Heart left ventricle (tissue), 16 donors: ENCODE measurements at regions not wholly inside any gene's neighbourhood (a gene's known extent, or its start where the extent isn't known, plus 50 kb on each side); places are given as distances from the start of the nearest gene placed in this dataset.

Experiments used
- ATAC-seq, 4 donors: fragments of 200-7000 bp; cut with Tn5 transposase; one replicate each; pipeline ENCODE4 v1.9.1; 2020 to 2022; ENCODE audit warnings: moderate library complexity in 4 of 4, mild to moderate bottlenecking in 3 of 4, moderate number of reproducible peaks in 1 of 4
- DNase-seq, 5 donors: peaks; one replicate each; pipeline ENCODE4 v3.0.0-alpha.2; 2020
- H3K27ac ChIP-seq, 12 donors: fragments of 200-600 bp; sonication (generic) in 4 of 12; one replicate each; pipeline versions ENCODE4 v1.5.0 to v1.8.0; 2016 to 2022; ENCODE audit warnings: mild to moderate bottlenecking in 2 of 12
- H3K27me3 ChIP-seq, 9 donors: fragments of 200-600 bp; sonication (generic) in 2 of 9; one replicate each; pipeline versions ENCODE4 v1.5.1 to v1.8.0; 2016 to 2022; ENCODE audit warnings: mild to moderate bottlenecking in 3 of 9
- H3K36me3 ChIP-seq, 9 donors: fragments of 200-600 bp; sonication (generic) in 2 of 9; one replicate each; pipeline versions ENCODE4 v1.5.0 to v1.8.0; 2018 to 2022; ENCODE audit warnings: mild to moderate bottlenecking in 2 of 9
- H3K4me1 ChIP-seq, 12 donors: fragments of 200-600 bp; sonication (generic) in 4 of 12; one replicate each; pipeline versions ENCODE4 v1.5.0 to v1.8.0; 2016 to 2022; ENCODE audit warnings: mild to moderate bottlenecking in 3 of 12
- H3K4me3 ChIP-seq, 12 donors: fragments of 200-600 bp; sonication (generic) in 4 of 12; one replicate each; pipeline versions ENCODE4 v1.5.0 to v1.8.0; 2017 to 2022; ENCODE audit warnings: mild to moderate bottlenecking in 9 of 12, moderate library complexity in 4 of 12
- H3K9me3 ChIP-seq, 12 donors: fragments of 200-600 bp; sonication (generic) in 4 of 12; one replicate each; pipeline versions ENCODE4 v1.5.0 to v1.8.0; 2016 to 2022; ENCODE audit warnings: mild to moderate bottlenecking in 1 of 12
- CTCF ChIP-seq, 12 donors: fragments of 200-600 bp; sonication (generic) in 4 of 12; IDR thresholded peaks; one replicate each; pipeline versions ENCODE4 v1.5.0 to v1.8.0; 2018 to 2022; ENCODE audit warnings: antibody characterized with exemption in 12 of 12, mild to moderate bottlenecking in 5 of 12
- POLR2A ChIP-seq, 2 donors: fragments of 450-650 bp; IDR thresholded peaks; one replicate each; pipeline ENCODE4 v1.6.1; 2017; ENCODE audit warnings: antibody characterized with exemption in 2 of 2, mild to moderate bottlenecking in 2 of 2, moderate library complexity in 2 of 2
- WGBS, 4 donors: extraction: QIAGEN DNeasy Blood & Tissue Kit in 2 of 4; methylation state at CpG; one replicate each; pipeline versions ENCODE4 v1.1.5 to v1.1.7; 2013 to 2018; 5-methylcytosine and 5-hydroxymethylcytosine counted together
- intact Hi-C, 10 donors: fragments of 100-400 bp; cut with DNase I; formaldehyde crosslinking; loops; one replicate each; pipeline versions ENCODE4 v1.11.1 to v1.14.2; 2022
- donor health status: ischemic (EF 13 %, LVEDD 7.1; RV severe dilation, severe dysfunction).
- donor health status: healthy with polysubstance abuse.
- donor health status: DM: no; HTN: yes; CAD: no.
- donor health status: DM: no; HTN: no; CAD: no.
- donor health status: ischemic (EF 25% LVEDD 6.9; RV normal size, moderate dysfunction).
- donor health status: ischemic (EF 25% LVEDD 5.7; RV mildly dilated, moderate dysfunction).
- donor health status: healthy.
- donor health status: DM: yes; HTN: yes; CAD: no.
- donor health status: ischemic (EF 35%, LVEDD 5.7; RV mildly dilated, moderate dysfunction).
- donor health status: nonischemic (EF 11% LVEDD 7.7; RV severe dilation, severe dysfunction).
- donor health status: DM: yes; HTN: yes; CAD: no.
- donor health status: PGD.
- donor health status: ischemic (EF 29% LVEDD 5.4; RV normal size, mild dysfunction).
- donor health status: nonischemic (EF 23%, LVEDD 6.1; RV moderate dilation, normal function).

- H3K27ac ChIP-seq, result peak overlapping the region in 2 of 12 donors; percentile 2 to 32
- DNase-seq, result no peak
- H3K36me3 ChIP-seq, result no peaks in the 10 kb centered on the region
- peaks cover 0 to 5% (median 0%) of the 10 kb centered on the region in 12 donors for H3K4me1 ChIP-seq
- TF ChIP-seq CTCF (IDR thresholded peaks at IDR 0.05) (no peak), POLR2A (IDR thresholded peaks at IDR 0.05) (no peak)
- no peaks in the 10 kb centered on the region for H3K9me3 ChIP-seq
- WGBS, 4 donors, result 29 to 38% (median 34%) methylated on average over 4 of the region's 4 CpGs
- intact Hi-C loops, result no loop called here
- no peaks in the 10 kb centered on the region for H3K27me3 ChIP-seq
- no peak for ATAC-seq
- peak overlapping the region in 9 of 12 donors; percentile 0 to 49 (median 22) for H3K4me3 ChIP-seq
Measured at GRCh38 chr11:96567176-96567575, 177.4 kb downstream of the JRKL start.

GRCh38 chr11:96567667-96568066, 177.9 kb downstream of the JRKL start:
- Histone ChIP-seq H3K27me3 (no peaks in the 10 kb centered on the region), H3K4me1 (peaks cover 0 to 5% (median 0%) of the 10 kb centered on the region in 12 donors), H3K36me3 (no peaks in the 10 kb centered on the region), H3K4me3 (peak overlapping the region in 9 of 12 donors; percentile 0 to 49 (median 22)), H3K9me3 (no peaks in the 10 kb centered on the region), H3K27ac (peak overlapping the region in 1 of 12 donors; percentile 2)
- no peak for TF ChIP-seq POLR2A (IDR thresholded peaks at IDR 0.05)
- no peak for TF ChIP-seq CTCF (IDR thresholded peaks at IDR 0.05)
- intact Hi-C loops, result no loop called here
- DNase-seq (no peak), ATAC-seq (no peak)
- 19 to 22% (median 20%) methylated on average over 3 of the region's 3 CpGs for WGBS, 4 donors

GRCh38 chr11:96576383-96576782, 186.6 kb downstream of the JRKL start:
- TF ChIP-seq CTCF (IDR thresholded peaks at IDR 0.05) (no peak), POLR2A (IDR thresholded peaks at IDR 0.05) (no peak)
- DNase-seq (no peak), ATAC-seq (no peak)
- WGBS, 4 donors, result 94 to 100% (median 96%) methylated on average over 2 of the region's 2 CpGs
- no peaks in the 10 kb centered on the region for H3K4me1 ChIP-seq
- H3K36me3 ChIP-seq, result no peaks in the 10 kb centered on the region
- no peaks in the 10 kb centered on the region for H3K27me3 ChIP-seq
- peaks cover 0 to 5% (median 0%) of the 10 kb centered on the region in 12 donors for H3K9me3 ChIP-seq
- no peak overlapping the region for H3K4me3 ChIP-seq
- intact Hi-C loops, result no loop called here
- no peak overlapping the region for H3K27ac ChIP-seq

DNA sequence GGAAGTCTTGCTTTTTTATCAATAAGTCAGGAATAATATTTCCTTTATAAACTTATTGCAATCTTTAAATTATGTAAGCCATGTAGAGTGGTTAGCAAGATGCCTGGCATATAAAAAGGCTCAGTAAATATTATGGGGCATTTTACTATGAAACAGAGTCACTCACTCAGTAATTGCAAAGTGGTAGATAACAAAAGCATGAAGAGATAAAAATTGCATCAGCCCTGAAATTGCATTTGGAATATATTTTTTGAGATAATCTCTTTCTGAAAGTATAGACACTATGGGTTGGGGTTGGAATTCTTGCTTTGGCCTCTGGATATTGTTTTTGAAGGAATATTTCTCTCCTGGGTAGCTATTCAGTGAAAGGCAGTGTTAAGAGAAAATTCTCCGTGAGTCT, 188.6 kb downstream of the JRKL start:
- H3K27me3 ChIP-seq, result no peaks in the 10 kb centered on the region
- intact Hi-C loops, result no loop called here
- H3K4me3 ChIP-seq, result no peak overlapping the region
- TF ChIP-seq POLR2A (IDR thresholded peaks at IDR 0.05) (no peak), CTCF (IDR thresholded peaks at IDR 0.05) (no peak)
- no peaks in the 10 kb centered on the region for H3K36me3 ChIP-seq
- ATAC-seq, result no peak
- peaks cover 0 to 9% (median under 1%) of the 10 kb centered on the region in 12 donors for H3K9me3 ChIP-seq
- DNase-seq, result no peak
- no peaks in the 10 kb centered on the region for H3K4me1 ChIP-seq
- 81 to 95% (median 89%) methylated on average over 1 of the region's 1 CpG for WGBS, 4 donors
- H3K27ac ChIP-seq, result no peak overlapping the region
